HCT116 (cell line): ENCODE measurements at regions not wholly inside any gene's neighbourhood (a gene's known extent, or its start where the extent isn't known, plus 50 kb on each side); places are given as distances from the start of the nearest gene placed in this dataset.

Experiments
- ATAC-seq: fragments of 200-7000 bp; cut with Tn5 transposase; 2 replicates; pipeline ENCODE4 v1.9.1; 2020; ENCODE audit warnings: mild to moderate bottlenecking, moderate library complexity
- BruUV-seq: library from RNA; stranded (reverse); fragments of 400-500 nt; replicated peaks from 2 replicates; lab custom pipeline; 2021; lab: Mats Ljungman, UMichigan
- CTCF ChIA-PET: fragments of 300-600 bp; sonication (Branson Sonifier 250); formaldehyde crosslinking; loops from one replicate; lab custom pipeline; 2021; ENCODE audit warnings: antibody characterized with exemption; lab: Charles Lee
- POLR2A ChIA-PET: fragments of 300-600, 350-600 bp; sonication (Branson Sonifier 250); formaldehyde crosslinking; loops from one replicate; lab custom pipeline; 2021; ENCODE audit warnings: antibody characterized with exemption; lab: Charles Lee
- RAD21 ChIA-PET, 2 experiments: fragments of 300-600 bp; sonication (Branson Sonifier 250); formaldehyde crosslinking; loops; one replicate each; lab custom pipeline; 2023; ENCODE audit warnings: low total read pairs in 2 of 2; ENCODE audit not compliant: uncharacterized antibody in 2 of 2, unreplicated experiment in 2 of 2, low non-redundant PET in 1 of 2; lab: Charles Lee
- DNase-seq: peaks from one replicate; pipeline ENCODE4 v3.0.0-alpha.2; 2010; ENCODE audit warnings: low read depth, low spot score
- H2AFZ ChIP-seq: fragments of 200-600 bp; shearing (Covaris generic), sonication (generic); 2 replicates; pipeline ENCODE4 v1.6.1; 2017; ENCODE audit warnings: low read depth, mixed run types, mixed read lengths, antibody characterized with exemption, low read length; ENCODE audit not compliant: poor library complexity, severe bottlenecking
- H3K27ac ChIP-seq: 2 replicates; pipeline ENCODE4 v1.5.1; 2012; ENCODE audit warnings: low read depth, low read length
- H3K27me3 ChIP-seq: fragments of 200-600 bp; sonication (generic); 2 replicates; pipeline ENCODE4 v1.6.1; 2016; ENCODE audit warnings: mixed run types, low read length, mixed read lengths; ENCODE audit not compliant: insufficient read depth
- H3K36me3 ChIP-seq, 2 experiments: fragments of 200-500 bp in 1 of 2; fragments of 200-600 bp in 1 of 2; sonication (Bioruptor generic) in 1 of 2; sonication (generic) in 1 of 2; 2 replicates each; pipeline versions ENCODE4 v1.5.1 to v1.6.1; 2014 to 2016; ENCODE audit warnings: low read length in 2 of 2, inconsistent platforms in 1 of 2, mixed read lengths in 1 of 2, mixed run types in 1 of 2; ENCODE audit not compliant: insufficient read depth in 2 of 2, control insufficient read depth in 1 of 2
- H3K4me1 ChIP-seq, 2 experiments: fragments of 200-600 bp in 1 of 2; sonication (generic) in 1 of 2; 2 replicates each; pipeline versions ENCODE4 v1.5.1 to v1.6.1; 2012 to 2017; ENCODE audit warnings: low read length in 2 of 2, inconsistent platforms in 1 of 2, mild to moderate bottlenecking in 1 of 2, mixed read lengths in 1 of 2, mixed run types in 1 of 2, moderate library complexity in 1 of 2; ENCODE audit not compliant: insufficient read depth in 2 of 2, control insufficient read depth in 1 of 2
- H3K4me2 ChIP-seq: fragments of 200-600 bp; sonication (generic); 2 replicates; pipeline ENCODE4 v1.6.1; 2017; ENCODE audit warnings: mixed run types, low read length, mixed read lengths
- H3K4me3 ChIP-seq, 2 experiments: fragments of 200-600 bp in 1 of 2; sonication (generic) in 1 of 2; replicated peaks in 1 of 2; 2 replicates each; pipeline ENCODE4 v1.5.1; 2011 to 2016; ENCODE audit warnings: low read length in 2 of 2, control low read depth in 1 of 2, low read depth in 1 of 2, mild to moderate bottlenecking in 1 of 2, mixed read lengths in 1 of 2, mixed run types in 1 of 2
- H3K79me2 ChIP-seq: fragments of 200-600 bp; sonication (generic); 2 replicates; pipeline ENCODE4 v1.6.1; 2017; ENCODE audit warnings: mild to moderate bottlenecking, mixed run types, low read length, moderate library complexity, mixed read lengths; ENCODE audit not compliant: insufficient read depth
- H3K9ac ChIP-seq: fragments of 200-600 bp; sonication (generic); 2 replicates; pipeline ENCODE4 v1.6.1; 2016; ENCODE audit warnings: low read length, mixed read lengths
- H3K9me2 ChIP-seq: fragments of 200-600 bp; sonication (generic), shearing (Covaris generic); 2 replicates; pipeline ENCODE4 v1.6.1; 2017; ENCODE audit warnings: mixed run types, mild to moderate bottlenecking, moderate library complexity; ENCODE audit not compliant: insufficient read depth
- H3K9me3 ChIP-seq, 2 experiments: fragments of 200-500 bp in 1 of 2; fragments of 200-600 bp in 1 of 2; sonication (Bioruptor generic) in 1 of 2; sonication (generic) in 1 of 2; 2 replicates each; pipeline ENCODE4 v1.6.1; 2014 to 2017; ENCODE audit warnings: low read length in 2 of 2, mixed read lengths in 2 of 2, inconsistent platforms in 1 of 2, low read depth in 1 of 2, mild to moderate bottlenecking in 1 of 2, mixed run types in 1 of 2, moderate library complexity in 1 of 2; ENCODE audit not compliant: control insufficient read depth in 1 of 2, insufficient read depth in 1 of 2
- H4K20me1 ChIP-seq: fragments of 200-600 bp; sonication (generic), shearing (Covaris generic); 2 replicates; pipeline ENCODE4 v1.6.1; 2017; ENCODE audit warnings: mixed run types, mild to moderate bottlenecking, moderate library complexity; ENCODE audit not compliant: insufficient read depth
- EZH2 ChIP-seq: fragments of 200-600 bp; sonication (generic); IDR thresholded peaks from 2 replicates; pipeline ENCODE4 v1.6.1; 2017; ENCODE audit warnings: antibody characterized with exemption, mixed run types
- EZH2phosphoT487 ChIP-seq: fragments of 200-600 bp; IDR thresholded peaks from 2 replicates; pipeline ENCODE4 v1.6.1; 2018; ENCODE audit warnings: antibody characterized with exemption, borderline replicate concordance
- FOSL1 ChIP-seq: IDR thresholded peaks from 2 replicates; pipeline ENCODE4 v1.6.1; 2012; ENCODE audit warnings: low read depth
- POLR2A ChIP-seq: IDR thresholded peaks from 2 replicates; pipeline ENCODE4 v1.7.0; 2011; ENCODE audit warnings: borderline replicate concordance; ENCODE audit not compliant: insufficient read depth, insufficient read length; ENCODE audit errors: extremely low read depth
- POLR2AphosphoS5 ChIP-seq: IDR thresholded peaks from 2 replicates; pipeline ENCODE4 v1.6.1; 2011; ENCODE audit warnings: mild to moderate bottlenecking, low read depth, low read length, moderate library complexity
- RAD21 ChIP-seq: IDR thresholded peaks from 2 replicates; pipeline ENCODE4 v1.6.1; 2012; ENCODE audit warnings: low read depth, mild to moderate bottlenecking
- SIN3A ChIP-seq: IDR thresholded peaks from 2 replicates; pipeline ENCODE4 v1.6.1; 2012; ENCODE audit warnings: low read depth
- SP1 ChIP-seq: IDR thresholded peaks from 2 replicates; pipeline ENCODE4 v1.6.1; 2012; ENCODE audit warnings: low read depth
- ZFX ChIP-seq: fragments of 450-650 bp; IDR thresholded peaks from 2 replicates; pipeline ENCODE4 v1.6.1; 2017
- ZNF274 ChIP-seq: fragments of 200-500 bp; sonication (Bioruptor generic); IDR thresholded peaks from 2 replicates; pipeline ENCODE4 v1.6.1; 2014; ENCODE audit warnings: mild to moderate bottlenecking, low read depth, low read length, inconsistent platforms
- intact Hi-C: fragments of 100-400 bp; cut with micrococcal nuclease; formaldehyde crosslinking; loops from 2 replicates; pipeline ENCODE4 v1.10.0; 2022
- TF ChIP-seq, protein P1 (sequence below), 3 experiments: fragments of 200-600 bp in 1 of 3; sonication (generic) in 1 of 3; IDR thresholded peaks in 2 of 3; conservative IDR thresholded peaks in 1 of 3; 2 replicates each; pipeline ENCODE4 v1.5.1; 2012 to 2017; ENCODE audit warnings: low read depth in 2 of 3, low read length in 2 of 3, antibody characterized with exemption in 1 of 3, borderline replicate concordance in 1 of 3, control low read depth in 1 of 3, mild to moderate bottlenecking in 1 of 3, mixed read lengths in 1 of 3, mixed run types in 1 of 3, moderate library complexity in 1 of 3; ENCODE audit not compliant: insufficient read depth in 1 of 3
- TF ChIP-seq, protein P2 (sequence below): IDR thresholded peaks from 2 replicates; pipeline ENCODE4 v1.6.1; 2011; ENCODE audit warnings: mild to moderate bottlenecking, low read length, moderate library complexity; ENCODE audit not compliant: insufficient replicate concordance; ENCODE audit errors: extremely low read depth

DNA sequence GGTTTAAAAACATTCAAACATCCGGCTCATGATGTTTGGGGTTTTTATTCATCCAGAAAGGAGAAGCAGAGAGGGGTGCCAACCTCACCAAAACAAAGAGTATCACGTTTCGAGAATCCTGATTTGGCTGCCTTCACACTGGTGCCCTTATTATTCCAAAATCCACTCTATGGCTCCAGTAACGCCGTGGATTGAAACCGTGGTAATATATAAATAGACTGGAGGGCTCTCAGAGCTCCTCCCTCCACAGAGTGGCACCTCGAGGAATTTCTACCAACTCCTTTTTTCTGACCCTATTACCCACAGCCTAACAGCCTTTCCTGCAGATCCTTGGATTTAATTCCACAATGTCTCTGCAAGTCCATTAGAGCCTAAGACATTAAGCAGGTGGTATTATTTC is 353.6 kb downstream of the CRPPA start:
- no peak for TF ChIP-seq ZFX
- TF ChIP-seq RAD21 = no peak
- TF ChIP-seq, protein P1, sequence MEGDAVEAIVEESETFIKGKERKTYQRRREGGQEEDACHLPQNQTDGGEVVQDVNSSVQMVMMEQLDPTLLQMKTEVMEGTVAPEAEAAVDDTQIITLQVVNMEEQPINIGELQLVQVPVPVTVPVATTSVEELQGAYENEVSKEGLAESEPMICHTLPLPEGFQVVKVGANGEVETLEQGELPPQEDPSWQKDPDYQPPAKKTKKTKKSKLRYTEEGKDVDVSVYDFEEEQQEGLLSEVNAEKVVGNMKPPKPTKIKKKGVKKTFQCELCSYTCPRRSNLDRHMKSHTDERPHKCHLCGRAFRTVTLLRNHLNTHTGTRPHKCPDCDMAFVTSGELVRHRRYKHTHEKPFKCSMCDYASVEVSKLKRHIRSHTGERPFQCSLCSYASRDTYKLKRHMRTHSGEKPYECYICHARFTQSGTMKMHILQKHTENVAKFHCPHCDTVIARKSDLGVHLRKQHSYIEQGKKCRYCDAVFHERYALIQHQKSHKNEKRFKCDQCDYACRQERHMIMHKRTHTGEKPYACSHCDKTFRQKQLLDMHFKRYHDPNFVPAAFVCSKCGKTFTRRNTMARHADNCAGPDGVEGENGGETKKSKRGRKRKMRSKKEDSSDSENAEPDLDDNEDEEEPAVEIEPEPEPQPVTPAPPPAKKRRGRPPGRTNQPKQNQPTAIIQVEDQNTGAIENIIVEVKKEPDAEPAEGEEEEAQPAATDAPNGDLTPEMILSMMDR (IDR thresholded peaks at IDR 0.05 in 2 of 3, conservative IDR thresholded peaks at IDR 0.05 in 1 of 3; ENCODE audit: borderline replicate concordance in 1 of 3, insufficient read depth in 1 of 3, low read depth in 2 of 3, low read length in 2 of 3) = no peak
- H3K9me2 ChIP-seq = no peaks in the 10 kb centered on the region
- H3K36me3 ChIP-seq = no peaks in the 10 kb centered on the region
- ATAC-seq = no peak
- H2AFZ ChIP-seq = no peak overlapping the region
- no peaks in the 10 kb centered on the region for H3K79me2 ChIP-seq
- ChIA-PET CTCF (interaction anchor here (1.0 to 1.6 kb wide), 2 partner anchors 10 to 31 kb away, joined by 3 to 5 read pairs; no protein-coding TSS in a partner anchor), POLR2A (no interaction called here), RAD21 (no interaction called here)
- no peaks in the 10 kb centered on the region for H3K9me3 ChIP-seq
- no peak overlapping the region for H3K9ac ChIP-seq
- BruUV-seq = no TSS peak
- H3K4me2 ChIP-seq = no peak overlapping the region
- H3K4me1 ChIP-seq = peaks cover 0 to 5% of the 10 kb centered on the region in 2 experiments; a peak in 2 of 4 replicates
- no peak overlapping the region for H3K4me3 ChIP-seq
- no peaks in the 10 kb centered on the region for H4K20me1 ChIP-seq
- intact Hi-C loops = loop anchor here (10.0 kb wide), 1 partner anchor 863 kb away; no protein-coding TSS in a partner anchor
- H3K27me3 ChIP-seq = no peaks in the 10 kb centered on the region
- no peak for DNase-seq
- H3K27ac ChIP-seq = no peak overlapping the region

DNA sequence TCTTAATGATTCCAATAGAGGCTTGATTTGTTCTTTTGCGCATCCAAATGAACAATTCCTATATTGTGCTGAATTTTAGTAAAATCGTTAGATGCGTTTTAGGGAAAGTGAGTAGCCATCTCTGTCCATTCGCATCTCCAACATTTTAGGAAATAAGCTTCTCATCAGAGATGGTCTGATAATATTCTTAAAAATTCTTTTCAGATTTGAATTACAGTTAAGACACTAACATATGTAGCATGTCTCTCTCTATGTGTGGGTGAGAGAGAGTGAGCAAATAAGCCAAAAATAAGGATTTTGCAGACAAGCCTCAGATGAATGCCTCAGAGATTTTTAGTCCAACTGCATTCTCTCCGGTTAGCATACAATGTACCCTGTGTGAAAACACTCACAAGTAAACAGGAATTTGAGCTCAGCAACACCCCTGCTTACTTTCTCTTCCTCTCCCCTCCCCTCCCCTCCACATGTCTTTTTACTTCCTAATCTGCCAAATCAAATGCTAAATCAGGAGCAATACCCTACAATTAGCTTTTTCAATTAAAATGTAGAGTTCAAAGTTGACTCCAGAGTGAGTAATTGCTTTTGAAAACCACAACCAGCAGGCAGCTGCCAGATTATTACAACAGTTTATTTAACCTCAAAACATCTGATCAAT is 354.4 kb downstream of the CRPPA start:
- ATAC-seq (no peak), DNase-seq (no peak)
- Histone ChIP-seq H3K9me2 (no peaks in the 10 kb centered on the region), H4K20me1 (no peaks in the 10 kb centered on the region), H3K9ac (no peak overlapping the region), H3K4me3 (no peak overlapping the region), H3K9me3 (no peaks in the 10 kb centered on the region), H3K27me3 (no peaks in the 10 kb centered on the region), H3K36me3 (no peaks in the 10 kb centered on the region), H2AFZ (no peak overlapping the region), H3K4me1 (peaks cover 0 to 5% of the 10 kb centered on the region in 2 experiments; a peak in 2 of 4 replicates), H3K27ac (no peak overlapping the region), H3K4me2 (0 out of 2 replicates have a peak overlapping the region, but pooled peaks have one; percentile 5), H3K79me2 (no peaks in the 10 kb centered on the region)
- POLR2A ChIA-PET = no interaction called here
- no TSS peak for BruUV-seq
- RAD21 ChIA-PET = no interaction called here
- CTCF ChIA-PET = interaction anchor here (1.0 to 1.6 kb wide), 2 partner anchors 11 to 31 kb away, joined by 3 to 5 read pairs; no protein-coding TSS in a partner anchor
- intact Hi-C loops = loop anchor here (10.0 kb wide), 1 partner anchor 862 kb away; no protein-coding TSS in a partner anchor
- TF ChIP-seq SIN3A = no peak
- TF ChIP-seq, protein P1 (IDR thresholded peaks at IDR 0.05 in 2 of 3, conservative IDR thresholded peaks at IDR 0.05 in 1 of 3; ENCODE audit: borderline replicate concordance in 1 of 3, insufficient read depth in 1 of 3, low read depth in 2 of 3, low read length in 2 of 3) = no peak
- TF ChIP-seq SP1 = no peak
- no peak for TF ChIP-seq EZH2phosphoT487
- TF ChIP-seq, protein P2, sequence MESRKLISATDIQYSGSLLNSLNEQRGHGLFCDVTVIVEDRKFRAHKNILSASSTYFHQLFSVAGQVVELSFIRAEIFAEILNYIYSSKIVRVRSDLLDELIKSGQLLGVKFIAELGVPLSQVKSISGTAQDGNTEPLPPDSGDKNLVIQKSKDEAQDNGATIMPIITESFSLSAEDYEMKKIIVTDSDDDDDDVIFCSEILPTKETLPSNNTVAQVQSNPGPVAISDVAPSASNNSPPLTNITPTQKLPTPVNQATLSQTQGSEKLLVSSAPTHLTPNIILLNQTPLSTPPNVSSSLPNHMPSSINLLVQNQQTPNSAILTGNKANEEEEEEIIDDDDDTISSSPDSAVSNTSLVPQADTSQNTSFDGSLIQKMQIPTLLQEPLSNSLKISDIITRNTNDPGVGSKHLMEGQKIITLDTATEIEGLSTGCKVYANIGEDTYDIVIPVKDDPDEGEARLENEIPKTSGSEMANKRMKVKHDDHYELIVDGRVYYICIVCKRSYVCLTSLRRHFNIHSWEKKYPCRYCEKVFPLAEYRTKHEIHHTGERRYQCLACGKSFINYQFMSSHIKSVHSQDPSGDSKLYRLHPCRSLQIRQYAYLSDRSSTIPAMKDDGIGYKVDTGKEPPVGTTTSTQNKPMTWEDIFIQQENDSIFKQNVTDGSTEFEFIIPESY = no peak
- no peak for TF ChIP-seq FOSL1
- no peak for TF ChIP-seq EZH2
- TF ChIP-seq POLR2A = no peak
- no peak for TF ChIP-seq POLR2AphosphoS5
- TF ChIP-seq ZNF274 = no peak
- TF ChIP-seq, all 23 proteins: peak for 0
